ENCODE measurements at regions not wholly inside any gene's neighbourhood (a gene's known extent, or its start where the extent isn't known, plus 50 kb on each side); places are given as distances from the start of the nearest gene placed in this dataset.

- ChIA-PET POLR2A (ENCODE audit: unreplicated experiment) (no interaction called here), CTCF (no interaction called here)
- Histone ChIP-seq H3K4me2 (ENCODE audit: low read length) (peak overlapping the region; percentile 13; the same call in 1 of the 2 replicates), H3F3A (ENCODE audit: low read length, unreplicated experiment) (peaks cover 10% of the 10 kb centered on the region), H3K4me3 (ENCODE audit: low read length) (no peak overlapping the region), H2AFZ (ENCODE audit: low read length) (0 out of 2 replicates have a peak overlapping the region, but pooled peaks have one; percentile 25), H3K79me2 (ENCODE audit: low read length) (no peaks in the 10 kb centered on the region), H3K4me1 (ENCODE audit: insufficient read depth, low read length) (peaks cover 39% of the 10 kb centered on the region), H4K20me1 (ENCODE audit: low read length) (no peaks in the 10 kb centered on the region), H3K9me3 (ENCODE audit: low read length) (no peaks in the 10 kb centered on the region), H3K36me3 (ENCODE audit: low read depth, low read length) (no peaks in the 10 kb centered on the region), H3K27me3 (ENCODE audit: low read length) (no peaks in the 10 kb centered on the region), H3K9me2 (replicated peaks; ENCODE audit: low read length) (no peaks in the 10 kb centered on the region), H3K9ac (ENCODE audit: low read length) (no peak overlapping the region), H3K27ac (ENCODE audit: low read length) (no peak overlapping the region)
- no peak for TF ChIP-seq EZH2phosphoT487 (IDR thresholded peaks at IDR 0.05; ENCODE audit: borderline replicate concordance, low read length)
- TF ChIP-seq CTCF (conservative IDR thresholded peaks at IDR 0.05; ENCODE audit: low read depth, low read length) = no peak
- TF ChIP-seq EZH2 (IDR thresholded peaks at IDR 0.05; ENCODE audit: low read length, unreplicated experiment) = no peak
- ATAC-seq = no peak
- intact Hi-C loops (cut with micrococcal nuclease) = no loop called here
- DNase-seq = peak; percentile 16
- BruUV-seq (replicated peaks) = no TSS peak
Measured at GRCh38 chr1:56380531-56380930, 198.8 kb downstream of the PLPP3 start.

- Histone ChIP-seq H4K20me1 (ENCODE audit: low read length) (no peaks in the 10 kb centered on the region), H3K9me2 (replicated peaks; ENCODE audit: low read length) (no peaks in the 10 kb centered on the region), H3K4me2 (ENCODE audit: low read length) (no peak overlapping the region), H3K9ac (ENCODE audit: low read length) (no peak overlapping the region), H3K27me3 (ENCODE audit: low read length) (no peaks in the 10 kb centered on the region), H3K79me2 (ENCODE audit: low read length) (no peaks in the 10 kb centered on the region), H3F3A (ENCODE audit: low read length, unreplicated experiment) (peaks cover 10% of the 10 kb centered on the region), H2AFZ (ENCODE audit: low read length) (no peak overlapping the region), H3K27ac (ENCODE audit: low read length) (no peak overlapping the region), H3K4me3 (ENCODE audit: low read length) (no peak overlapping the region), H3K36me3 (ENCODE audit: low read depth, low read length) (no peaks in the 10 kb centered on the region), H3K4me1 (ENCODE audit: insufficient read depth, low read length) (peaks cover 55% of the 10 kb centered on the region), H3K9me3 (ENCODE audit: low read length) (no peaks in the 10 kb centered on the region)
- BruUV-seq (replicated peaks) = no TSS peak
- intact Hi-C loops (cut with micrococcal nuclease) = loop anchor here (5.0 to 10.0 kb wide), 6 partner anchors 76 to 954 kb away; partner anchors contain the start of gene PLPP3
- TF ChIP-seq EZH2phosphoT487 (IDR thresholded peaks at IDR 0.05; ENCODE audit: borderline replicate concordance, low read length) (no peak), EZH2 (IDR thresholded peaks at IDR 0.05; ENCODE audit: low read length, unreplicated experiment) (no peak), CTCF (conservative IDR thresholded peaks at IDR 0.05; ENCODE audit: low read depth, low read length) (no peak)
- ATAC-seq (no peak), DNase-seq (no peak)
- ChIA-PET POLR2A (ENCODE audit: unreplicated experiment) (no interaction called here), CTCF (interaction anchor here (0.6 kb wide), 1 partner anchor 524 kb away, joined by 3 read pairs; no protein-coding TSS in a partner anchor)
Measured at GRCh38 chr1:56378341-56379070, 200.9 kb downstream of the PLPP3 start.

DNA sequence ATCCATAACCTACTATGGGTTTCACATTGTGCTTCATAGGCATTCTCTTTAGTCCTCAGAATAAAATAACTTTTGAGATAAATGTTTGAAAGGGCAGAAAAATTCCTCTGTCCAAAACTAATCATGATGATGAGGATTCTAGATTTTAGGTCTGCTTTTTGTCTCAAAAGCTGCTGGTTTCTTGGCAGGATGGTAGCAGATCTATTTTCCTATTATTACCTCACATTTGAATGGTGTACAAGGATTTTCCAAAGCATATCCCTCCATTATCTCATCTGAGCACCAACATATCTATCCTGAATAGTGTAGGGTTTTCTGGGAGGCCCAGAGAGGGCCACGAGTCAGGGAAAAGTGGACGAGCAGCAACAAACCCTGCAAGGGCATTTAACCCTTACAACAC is 201.9 kb downstream of the PLPP3 start:
- H3K27ac ChIP-seq (ENCODE audit: low read length) = peak overlapping the region; percentile 76
- intact Hi-C loops (cut with micrococcal nuclease) = loop anchor here (5.0 to 10.0 kb wide), 6 partner anchors 75 to 953 kb away; partner anchors contain the start of gene PLPP3

More for the DNA sequence above, 201.9 kb downstream of the PLPP3 start:
- Histone ChIP-seq H3F3A (ENCODE audit: low read length, unreplicated experiment) (peaks cover 10% of the 10 kb centered on the region), H3K4me1 (ENCODE audit: insufficient read depth, low read length) (peaks cover 62% of the 10 kb centered on the region), H3K36me3 (ENCODE audit: low read depth, low read length) (no peaks in the 10 kb centered on the region), H3K79me2 (ENCODE audit: low read length) (no peaks in the 10 kb centered on the region), H3K9ac (ENCODE audit: low read length) (no peak overlapping the region), H3K4me2 (ENCODE audit: low read length) (peak overlapping the region; percentile 78), H3K9me3 (ENCODE audit: low read length) (no peaks in the 10 kb centered on the region), H3K27me3 (ENCODE audit: low read length) (no peaks in the 10 kb centered on the region), H4K20me1 (ENCODE audit: low read length) (no peaks in the 10 kb centered on the region), H3K9me2 (replicated peaks; ENCODE audit: low read length) (no peaks in the 10 kb centered on the region), H2AFZ (ENCODE audit: low read length) (no peak overlapping the region), H3K4me3 (ENCODE audit: low read length) (no peak overlapping the region)
- POLR2A ChIA-PET (ENCODE audit: unreplicated experiment) = no interaction called here
- CTCF ChIA-PET = no interaction called here
- no peak for DNase-seq
- no peak for TF ChIP-seq EZH2phosphoT487 (IDR thresholded peaks at IDR 0.05; ENCODE audit: borderline replicate concordance, low read length)
- TF ChIP-seq CTCF (conservative IDR thresholded peaks at IDR 0.05; ENCODE audit: low read depth, low read length) = no peak
- no peak for TF ChIP-seq EZH2 (IDR thresholded peaks at IDR 0.05; ENCODE audit: low read length, unreplicated experiment)
- ATAC-seq = no peak
- no TSS peak for BruUV-seq (replicated peaks)
